ENCODE measurements at regions not wholly inside any gene's neighbourhood (a gene's known extent, or its start where the extent isn't known, plus 50 kb on each side); places are given as distances from the start of the nearest gene placed in this dataset.

DNA sequence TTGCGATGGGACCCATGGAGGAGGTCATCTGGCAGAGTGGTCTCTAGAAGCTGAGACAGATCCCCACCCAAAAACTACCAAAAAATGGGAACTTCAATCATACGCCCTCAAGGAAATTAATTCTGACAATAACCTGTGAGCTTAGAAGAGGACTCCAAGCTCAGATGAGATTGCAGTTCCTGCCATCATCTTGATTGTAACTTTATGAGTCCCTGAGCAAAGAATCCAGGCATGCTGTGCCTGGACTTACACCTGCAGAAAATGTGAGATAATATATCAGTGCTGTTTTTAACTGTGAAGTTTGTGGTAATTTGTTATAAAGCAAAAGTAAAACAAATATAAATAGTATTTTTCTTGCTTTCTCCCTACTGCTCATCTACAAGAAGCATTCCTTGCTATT lies 299.6 kb upstream of the MBL2 start:
- Histone ChIP-seq H3K4me3 (ENCODE audit: insufficient read depth, low read length) (no peak overlapping the region), H3K9me3 (ENCODE audit: low read depth, low read length) (no peaks in the 10 kb centered on the region), H4K20me1 (ENCODE audit: insufficient read depth, low read length) (no peaks in the 10 kb centered on the region), H3K27ac (ENCODE audit: low read depth, low read length) (no peak overlapping the region), H2AFZ (ENCODE audit: low read length) (no peak overlapping the region), H3K27me3 (ENCODE audit: insufficient read depth, low read length) (no peaks in the 10 kb centered on the region), H3K36me3 (ENCODE audit: insufficient read depth, low read length) (no peaks in the 10 kb centered on the region), H3K4me1 (ENCODE audit: insufficient read depth, low read length) (no peaks in the 10 kb centered on the region), H3K4me2 (ENCODE audit: insufficient read depth, low read length) (no peak overlapping the region), H3K79me2 (ENCODE audit: insufficient read depth, low read length) (no peaks in the 10 kb centered on the region)
- no peak for DNase-seq (ENCODE audit: insufficient read length, low spot score, missing footprints)
- TF ChIP-seq, protein P1, sequence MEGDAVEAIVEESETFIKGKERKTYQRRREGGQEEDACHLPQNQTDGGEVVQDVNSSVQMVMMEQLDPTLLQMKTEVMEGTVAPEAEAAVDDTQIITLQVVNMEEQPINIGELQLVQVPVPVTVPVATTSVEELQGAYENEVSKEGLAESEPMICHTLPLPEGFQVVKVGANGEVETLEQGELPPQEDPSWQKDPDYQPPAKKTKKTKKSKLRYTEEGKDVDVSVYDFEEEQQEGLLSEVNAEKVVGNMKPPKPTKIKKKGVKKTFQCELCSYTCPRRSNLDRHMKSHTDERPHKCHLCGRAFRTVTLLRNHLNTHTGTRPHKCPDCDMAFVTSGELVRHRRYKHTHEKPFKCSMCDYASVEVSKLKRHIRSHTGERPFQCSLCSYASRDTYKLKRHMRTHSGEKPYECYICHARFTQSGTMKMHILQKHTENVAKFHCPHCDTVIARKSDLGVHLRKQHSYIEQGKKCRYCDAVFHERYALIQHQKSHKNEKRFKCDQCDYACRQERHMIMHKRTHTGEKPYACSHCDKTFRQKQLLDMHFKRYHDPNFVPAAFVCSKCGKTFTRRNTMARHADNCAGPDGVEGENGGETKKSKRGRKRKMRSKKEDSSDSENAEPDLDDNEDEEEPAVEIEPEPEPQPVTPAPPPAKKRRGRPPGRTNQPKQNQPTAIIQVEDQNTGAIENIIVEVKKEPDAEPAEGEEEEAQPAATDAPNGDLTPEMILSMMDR (IDR thresholded peaks at IDR 0.05; ENCODE audit: extremely low read depth, low read depth, low read length): no peak

DNA sequence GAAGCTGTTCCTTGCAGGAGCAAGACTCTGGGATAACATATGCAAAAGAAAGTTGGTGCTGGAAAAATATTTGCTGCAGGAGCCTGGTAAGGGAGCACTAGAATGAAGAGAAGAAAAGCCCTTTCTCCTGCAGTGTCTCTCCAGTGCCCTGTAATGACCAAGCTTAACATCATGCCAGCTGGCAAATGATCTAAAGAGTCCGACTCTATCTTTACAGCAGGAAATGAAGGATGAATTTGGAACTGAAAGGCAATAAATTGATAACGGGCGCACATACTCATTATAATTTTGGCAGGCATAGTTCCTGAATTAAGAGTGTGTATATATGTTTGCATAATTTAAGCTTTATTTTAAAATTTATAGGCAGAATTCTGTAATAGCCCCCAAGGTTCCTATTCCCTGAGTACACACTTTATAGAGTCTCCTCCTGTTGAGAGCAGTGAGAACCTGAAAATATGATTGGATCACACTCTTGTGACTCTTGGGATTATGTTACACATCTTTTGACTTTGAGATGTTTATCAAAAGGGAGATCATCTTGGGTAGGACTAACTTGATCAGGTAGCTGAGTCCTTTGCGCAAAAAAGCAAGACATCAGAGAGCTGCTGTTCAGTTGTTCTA lies 299.0 kb upstream of the MBL2 start:
- no peaks in the 10 kb centered on the region for H3K79me2 ChIP-seq (ENCODE audit: insufficient read depth, low read length)
- H3K4me3 ChIP-seq (ENCODE audit: insufficient read depth, low read length): no peak overlapping the region
- no peak overlapping the region for H3K4me2 ChIP-seq (ENCODE audit: insufficient read depth, low read length)
- no peaks in the 10 kb centered on the region for H3K27me3 ChIP-seq (ENCODE audit: insufficient read depth, low read length)
- no peak overlapping the region for H2AFZ ChIP-seq (ENCODE audit: low read length)
- H4K20me1 ChIP-seq (ENCODE audit: insufficient read depth, low read length): no peaks in the 10 kb centered on the region
- no peak for DNase-seq (ENCODE audit: insufficient read length, low spot score, missing footprints)
- H3K4me1 ChIP-seq (ENCODE audit: insufficient read depth, low read length): no peaks in the 10 kb centered on the region
- H3K27ac ChIP-seq (ENCODE audit: low read depth, low read length): no peak overlapping the region
- TF ChIP-seq, protein P1 (IDR thresholded peaks at IDR 0.05; ENCODE audit: extremely low read depth, low read depth, low read length): no peak
- no peaks in the 10 kb centered on the region for H3K36me3 ChIP-seq (ENCODE audit: insufficient read depth, low read length)
- H3K9me3 ChIP-seq (ENCODE audit: low read depth, low read length): no peaks in the 10 kb centered on the region

DNA sequence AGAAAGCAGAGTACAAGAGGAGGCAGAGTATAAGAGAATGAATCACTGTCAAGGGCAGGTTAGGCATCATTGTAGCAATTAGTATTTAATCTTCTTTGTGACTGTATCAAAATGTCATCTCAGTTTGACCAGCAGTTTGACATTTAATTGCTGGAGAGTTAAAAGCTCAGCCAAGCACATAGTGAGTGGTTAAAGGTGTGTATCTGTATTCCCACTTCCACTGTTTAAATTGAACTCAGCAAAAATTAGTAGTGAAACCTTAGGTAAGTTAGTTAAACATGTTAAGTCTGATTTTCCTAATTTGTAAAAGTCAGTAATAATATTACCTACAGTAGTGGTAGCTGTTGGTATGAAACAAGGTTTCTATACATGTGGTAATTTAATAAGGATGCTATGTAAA lies 296.4 kb upstream of the MBL2 start:
- no peak for DNase-seq (ENCODE audit: insufficient read length, low spot score, missing footprints)
- H4K20me1 ChIP-seq (ENCODE audit: insufficient read depth, low read length): no peaks in the 10 kb centered on the region
- TF ChIP-seq, protein P1 (IDR thresholded peaks at IDR 0.05; ENCODE audit: extremely low read depth, low read depth, low read length): no peak
- no peaks in the 10 kb centered on the region for H3K27me3 ChIP-seq (ENCODE audit: insufficient read depth, low read length)
- no peak overlapping the region for H3K4me3 ChIP-seq (ENCODE audit: insufficient read depth, low read length)
- no peak overlapping the region for H2AFZ ChIP-seq (ENCODE audit: low read length)
- no peaks in the 10 kb centered on the region for H3K4me1 ChIP-seq (ENCODE audit: insufficient read depth, low read length)
- no peak overlapping the region for H3K27ac ChIP-seq (ENCODE audit: low read depth, low read length)
- H3K79me2 ChIP-seq (ENCODE audit: insufficient read depth, low read length): no peaks in the 10 kb centered on the region
- H3K36me3 ChIP-seq (ENCODE audit: insufficient read depth, low read length): no peaks in the 10 kb centered on the region
- no peak overlapping the region for H3K4me2 ChIP-seq (ENCODE audit: insufficient read depth, low read length)
- H3K9me3 ChIP-seq (ENCODE audit: low read depth, low read length): no peaks in the 10 kb centered on the region

DNA sequence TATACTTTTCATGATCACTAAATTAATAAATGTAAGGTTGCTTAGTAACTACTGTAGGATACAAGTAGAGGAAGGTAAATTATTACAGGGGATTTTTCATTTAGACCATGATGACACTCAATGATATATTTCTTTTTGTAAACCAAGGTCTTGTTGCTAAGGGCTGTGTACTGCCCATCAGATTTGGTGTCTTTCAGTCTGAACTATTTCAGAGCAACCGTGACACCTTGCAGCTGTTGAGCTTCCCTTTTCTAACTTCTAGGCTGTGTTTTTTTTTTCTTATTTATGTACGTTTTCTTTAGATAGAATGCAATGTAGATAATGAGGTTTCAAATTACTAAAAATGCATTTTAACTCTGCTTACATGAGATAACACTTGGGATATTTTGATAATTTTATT lies 292.0 kb upstream of the MBL2 start:
- Histone ChIP-seq H4K20me1 (ENCODE audit: insufficient read depth, low read length) (no peaks in the 10 kb centered on the region), H3K27ac (ENCODE audit: low read depth, low read length) (no peak overlapping the region), H3K4me2 (ENCODE audit: insufficient read depth, low read length) (no peak overlapping the region), H2AFZ (ENCODE audit: low read length) (no peak overlapping the region), H3K4me1 (ENCODE audit: insufficient read depth, low read length) (no peaks in the 10 kb centered on the region), H3K9me3 (ENCODE audit: low read depth, low read length) (no peaks in the 10 kb centered on the region), H3K79me2 (ENCODE audit: insufficient read depth, low read length) (no peaks in the 10 kb centered on the region), H3K36me3 (ENCODE audit: insufficient read depth, low read length) (no peaks in the 10 kb centered on the region), H3K27me3 (ENCODE audit: insufficient read depth, low read length) (no peaks in the 10 kb centered on the region), H3K4me3 (ENCODE audit: insufficient read depth, low read length) (no peak overlapping the region)
- TF ChIP-seq, protein P1 (IDR thresholded peaks at IDR 0.05; ENCODE audit: extremely low read depth, low read depth, low read length): no peak
- DNase-seq (ENCODE audit: insufficient read length, low spot score, missing footprints): no peak

Data from osteoblast (primary cell).